ENCODE measurements at regions not wholly inside any gene's neighbourhood (a gene's known extent, or its start where the extent isn't known, plus 50 kb on each side); places are given as distances from the start of the nearest gene placed in this dataset.

GRCh38 chr3:46141813-46142212 lies 66.3 kb downstream of the CCR1 start:
- Histone ChIP-seq H4K20me1 (ENCODE audit: insufficient read depth, low read length) (no peaks in the 10 kb centered on the region), H3K9ac (ENCODE audit: low read length) (no peak overlapping the region), H3K27me3 (ENCODE audit: low read depth, low read length) (no peaks in the 10 kb centered on the region), H3K4me3 (ENCODE audit: low read length) (no peak overlapping the region), H3K9me3 (ENCODE audit: insufficient read depth, low read length) (no peaks in the 10 kb centered on the region), H3K36me3 (replicated peaks; ENCODE audit: low read depth, low read length) (no peaks in the 10 kb centered on the region), H3K4me2 (ENCODE audit: low read length) (no peak overlapping the region), H3K79me2 (ENCODE audit: low read length) (no peaks in the 10 kb centered on the region), H3K4me1 (ENCODE audit: low read length) (peaks cover 10% of the 10 kb centered on the region), H2AFZ (ENCODE audit: low read depth, low read length) (no peak overlapping the region), H3K27ac (ENCODE audit: low read length) (no peak overlapping the region)
- TF ChIP-seq CTCF (IDR thresholded peaks at IDR 0.05; ENCODE audit: low read depth, low read length), result no peak
- no peak for TF ChIP-seq EZH2phosphoT487 (IDR thresholded peaks at IDR 0.05; ENCODE audit: low read depth)

- H3K4me2 ChIP-seq (ENCODE audit: low read length), result no peak overlapping the region
- no peak overlapping the region for H2AFZ ChIP-seq (ENCODE audit: low read depth, low read length)
- no peaks in the 10 kb centered on the region for H4K20me1 ChIP-seq (ENCODE audit: insufficient read depth, low read length)
- no peak overlapping the region for H3K9ac ChIP-seq (ENCODE audit: low read length)
- no peak overlapping the region for H3K4me3 ChIP-seq (ENCODE audit: low read length)
- H3K27ac ChIP-seq (ENCODE audit: low read length), result no peak overlapping the region
- H3K79me2 ChIP-seq (ENCODE audit: low read length), result no peaks in the 10 kb centered on the region
- peaks cover 5% of the 10 kb centered on the region; the same call in 1 of the 2 replicates for H3K4me1 ChIP-seq (ENCODE audit: low read length)
- TF ChIP-seq CTCF (IDR thresholded peaks at IDR 0.05; ENCODE audit: low read depth, low read length) (no peak), EZH2phosphoT487 (IDR thresholded peaks at IDR 0.05; ENCODE audit: low read depth) (no peak)
- H3K9me3 ChIP-seq (ENCODE audit: insufficient read depth, low read length), result no peaks in the 10 kb centered on the region
- H3K27me3 ChIP-seq (ENCODE audit: low read depth, low read length), result peaks cover 12% of the 10 kb centered on the region; the same call in 1 of the 2 replicates
- H3K36me3 ChIP-seq (replicated peaks; ENCODE audit: low read depth, low read length), result no peaks in the 10 kb centered on the region
Observed at GRCh38 chr3:46138581-46138980, 69.5 kb downstream of the CCR1 start.

- Histone ChIP-seq H4K20me1 (ENCODE audit: insufficient read depth, low read length) (no peaks in the 10 kb centered on the region), H3K4me2 (ENCODE audit: low read length) (no peak overlapping the region), H3K36me3 (replicated peaks; ENCODE audit: low read depth, low read length) (no peaks in the 10 kb centered on the region), H3K4me3 (ENCODE audit: low read length) (no peak overlapping the region), H2AFZ (ENCODE audit: low read depth, low read length) (no peak overlapping the region), H3K79me2 (ENCODE audit: low read length) (no peaks in the 10 kb centered on the region), H3K9ac (ENCODE audit: low read length) (no peak overlapping the region), H3K27me3 (ENCODE audit: low read depth, low read length) (peaks cover 15% of the 10 kb centered on the region; the same call in 1 of the 2 replicates), H3K4me1 (ENCODE audit: low read length) (peaks cover 5% of the 10 kb centered on the region; the same call in 1 of the 2 replicates), H3K27ac (ENCODE audit: low read length) (no peak overlapping the region), H3K9me3 (ENCODE audit: insufficient read depth, low read length) (no peaks in the 10 kb centered on the region)
- TF ChIP-seq EZH2phosphoT487 (IDR thresholded peaks at IDR 0.05; ENCODE audit: low read depth) (no peak), CTCF (IDR thresholded peaks at IDR 0.05; ENCODE audit: low read depth, low read length) (no peak)
Observed at GRCh38 chr3:46135475-46135874, 72.6 kb downstream of the CCR1 start.

GRCh38 chr3:46133285-46133684 lies 74.8 kb downstream of the CCR1 start:
- Histone ChIP-seq H3K27ac (ENCODE audit: low read length) (no peak overlapping the region), H3K9ac (ENCODE audit: low read length) (no peak overlapping the region), H3K4me1 (ENCODE audit: low read length) (peaks cover 5% of the 10 kb centered on the region; the same call in 1 of the 2 replicates), H3K4me3 (ENCODE audit: low read length) (no peak overlapping the region), H3K4me2 (ENCODE audit: low read length) (no peak overlapping the region), H3K9me3 (ENCODE audit: insufficient read depth, low read length) (no peaks in the 10 kb centered on the region), H4K20me1 (ENCODE audit: insufficient read depth, low read length) (no peaks in the 10 kb centered on the region), H3K79me2 (ENCODE audit: low read length) (no peaks in the 10 kb centered on the region), H3K36me3 (replicated peaks; ENCODE audit: low read depth, low read length) (no peaks in the 10 kb centered on the region), H3K27me3 (ENCODE audit: low read depth, low read length) (peaks cover 15% of the 10 kb centered on the region; the same call in 1 of the 2 replicates), H2AFZ (ENCODE audit: low read depth, low read length) (no peak overlapping the region)
- TF ChIP-seq EZH2phosphoT487 (IDR thresholded peaks at IDR 0.05; ENCODE audit: low read depth) (no peak), CTCF (IDR thresholded peaks at IDR 0.05; ENCODE audit: low read depth, low read length) (no peak)

Data from OCI-LY3 (cell line).